IMR-90 (cell line): ENCODE measurements at regions not wholly inside any gene's neighbourhood (a gene's known extent, or its start where the extent isn't known, plus 50 kb on each side); places are given as distances from the start of the nearest gene placed in this dataset.

Experiments used
- ATAC-seq: fragments of 200-7000 bp; cut with Tn5 transposase; 2 replicates; pipeline ENCODE4 v1.9.1; 2020; ENCODE audit warnings: low read depth, mild to moderate bottlenecking, moderate library complexity
- BruUV-seq: library from RNA; stranded (reverse); fragments of 400-500 nt; replicated peaks from 2 replicates; lab custom pipeline; 2021; lab: Mats Ljungman, UMichigan
- CTCF ChIA-PET: fragments of 300-600 bp; formaldehyde crosslinking; extraction: SDS; loops from one replicate; lab custom pipeline; 2021; ENCODE audit warnings: antibody characterized with exemption; lab: Yijun Ruan, JAX
- POLR2A ChIA-PET: fragments of 300-600 bp; sonication (Branson Sonifier 250); formaldehyde crosslinking; loops from one replicate; lab custom pipeline; 2022; ENCODE audit warnings: antibody characterized with exemption; ENCODE audit not compliant: unreplicated experiment; lab: Charles Lee
- DNase-seq: peaks from one replicate; pipeline ENCODE4 v3.0.0; 2013
- H2AFZ ChIP-seq: replicated peaks from 2 replicates; pipeline ENCODE3; 2013; ENCODE audit warnings: low read length, mild to moderate bottlenecking; ENCODE audit not compliant: poor library complexity
- H2AK5ac ChIP-seq: 2 replicates; pipeline ENCODE4 v1.6.1; 2013; ENCODE audit warnings: low read depth, low read length, inconsistent platforms
- H2AK9ac ChIP-seq: replicated peaks from 2 replicates; pipeline ENCODE3; 2013; ENCODE audit warnings: mild to moderate bottlenecking, low read depth, low read length, moderate library complexity; ENCODE audit not compliant: poor library complexity
- H2BK120ac ChIP-seq: 2 replicates; pipeline ENCODE4 v1.6.1; 2013; ENCODE audit warnings: low read depth, low read length, inconsistent platforms
- H2BK15ac ChIP-seq: 3 replicates; pipeline ENCODE4 v1.6.1; 2013; ENCODE audit warnings: low read depth, low read length, inconsistent platforms
- H2BK20ac ChIP-seq: 2 replicates; pipeline ENCODE4 v1.6.1; 2013; ENCODE audit warnings: low read depth, mild to moderate bottlenecking, inconsistent platforms, low read length, moderate library complexity
- H2BK5ac ChIP-seq: 2 replicates; pipeline ENCODE4 v1.6.1; 2013; ENCODE audit warnings: mild to moderate bottlenecking, low read depth, low read length, inconsistent platforms; ENCODE audit not compliant: poor library complexity, severe bottlenecking
- H3K14ac ChIP-seq: replicated peaks from 2 replicates; pipeline ENCODE4 v1.6.1; 2013; ENCODE audit warnings: low read depth, low read length, inconsistent platforms
- H3K18ac ChIP-seq: 2 replicates; pipeline ENCODE4 v1.6.1; 2013; ENCODE audit warnings: low read depth, low read length, control low read depth
- H3K23ac ChIP-seq: 2 replicates; pipeline ENCODE4 v1.6.1; 2013; ENCODE audit warnings: low read depth, low read length, inconsistent platforms
- H3K27ac ChIP-seq: 2 replicates; pipeline ENCODE4 v1.5.1; 2013; ENCODE audit warnings: mild to moderate bottlenecking, control low read depth, low read length; ENCODE audit not compliant: insufficient read depth
- H3K27me3 ChIP-seq: 2 replicates; pipeline ENCODE4 v1.6.1; 2013; ENCODE audit warnings: low read length; ENCODE audit not compliant: control insufficient read depth, insufficient read depth
- H3K36me3 ChIP-seq: 2 replicates; pipeline ENCODE4 v1.6.1; 2013; ENCODE audit warnings: low read length, mixed read lengths; ENCODE audit not compliant: control insufficient read depth, insufficient read depth
- H3K4ac ChIP-seq: 2 replicates; pipeline ENCODE4 v1.6.1; 2013; ENCODE audit warnings: low read depth, low read length, inconsistent platforms
- H3K4me1 ChIP-seq: 2 replicates; pipeline ENCODE4 v1.6.1; 2013; ENCODE audit warnings: low read length, mixed read lengths; ENCODE audit not compliant: control insufficient read depth, insufficient read depth
- H3K4me2 ChIP-seq: 2 replicates; pipeline ENCODE4 v1.6.1; 2013; ENCODE audit warnings: low read depth, mild to moderate bottlenecking, control low read depth, low read length, moderate library complexity
- H3K4me3 ChIP-seq: 2 replicates; pipeline ENCODE4 v1.5.1; 2013; ENCODE audit warnings: low read depth, mild to moderate bottlenecking, control low read depth, low read length, moderate library complexity; ENCODE audit not compliant: insufficient read depth
- H3K56ac ChIP-seq: 2 replicates; pipeline ENCODE4 v1.6.1; 2013; ENCODE audit warnings: low read length, inconsistent platforms; ENCODE audit not compliant: insufficient read depth; ENCODE audit errors: extremely low read depth
- H3K79me1 ChIP-seq, 2 experiments: 2 replicates each; pipeline ENCODE4 v1.6.1; 2013; ENCODE audit warnings: low read length in 2 of 2, inconsistent platforms in 1 of 2, low read depth in 1 of 2
- H3K9ac ChIP-seq: 2 replicates; pipeline ENCODE4 v1.6.1; 2013; ENCODE audit warnings: low read depth, low read length, control low read depth
- H3K9me1 ChIP-seq: 2 replicates; pipeline ENCODE4 v1.6.1; 2013; ENCODE audit warnings: low read length, inconsistent platforms; ENCODE audit not compliant: insufficient read depth
- H3K9me3 ChIP-seq: 2 replicates; pipeline ENCODE4 v1.6.1; 2013; ENCODE audit warnings: low read length; ENCODE audit not compliant: control insufficient read depth, insufficient read depth
- H4K20me1 ChIP-seq: 2 replicates; pipeline ENCODE4 v1.6.1; 2013; ENCODE audit warnings: low read length, inconsistent platforms; ENCODE audit not compliant: insufficient read depth
- H4K5ac ChIP-seq: 2 replicates; pipeline ENCODE4 v1.6.1; 2013; ENCODE audit warnings: mild to moderate bottlenecking, low read depth, low read length, control low read depth
- H4K8ac ChIP-seq, 2 experiments: 2 replicates each; pipeline ENCODE4 v1.6.1; 2013; ENCODE audit warnings: low read depth in 2 of 2, low read length in 2 of 2, control low read depth in 1 of 2, inconsistent platforms in 1 of 2
- H4K91ac ChIP-seq: 2 replicates; pipeline ENCODE4 v1.6.1; 2013; ENCODE audit warnings: low read depth, low read length, inconsistent platforms; ENCODE audit not compliant: insufficient read depth
- CHD1 ChIP-seq: IDR thresholded peaks from 2 replicates; pipeline ENCODE4 v1.6.1; 2012; ENCODE audit warnings: low read depth, low read length, improper control_type of control experiment
- FOS ChIP-seq: fragments of 150-350 bp; IDR thresholded peaks from 2 replicates; pipeline ENCODE4 v1.6.1; 2016; ENCODE audit warnings: low read depth, low read length
- MAFK ChIP-seq: IDR thresholded peaks from 2 replicates; pipeline ENCODE4 v1.6.1; 2012; ENCODE audit warnings: low read depth, low read length, improper control_type of control experiment
- MXI1 ChIP-seq: IDR thresholded peaks from 2 replicates; pipeline ENCODE4 v1.6.1; 2012; ENCODE audit warnings: low read depth, mild to moderate bottlenecking, low read length, moderate library complexity, borderline replicate concordance
- NFE2L2 ChIP-seq: fragments of 150-350 bp; IDR thresholded peaks from 2 replicates; pipeline ENCODE4 v1.6.1; 2016; ENCODE audit warnings: low read depth, mild to moderate bottlenecking, low read length
- POLR2A ChIP-seq: IDR thresholded peaks from 2 replicates; pipeline ENCODE4 v1.6.1; 2012; ENCODE audit warnings: mild to moderate bottlenecking, low read depth, low read length
- RFX5 ChIP-seq: IDR thresholded peaks from 2 replicates; pipeline ENCODE4 v1.8.0; 2012; ENCODE audit warnings: low read depth, mild to moderate bottlenecking, low read length, moderate library complexity
- WGBS, 2 experiments: methylation state at CpG; one replicate each; pipeline versions ENCODE4 v1.1.5 to v1.1.7; 2013; ENCODE audit warnings: missing lambda C conversion rate in 2 of 2; ENCODE audit not compliant: insufficient read length in 1 of 2; ENCODE audit errors: extremely low coverage in 2 of 2; 5-methylcytosine and 5-hydroxymethylcytosine counted together
- dilution Hi-C: fragments of 300-500 bp; cut with HindIII; formaldehyde crosslinking; loops from one replicate; pipeline ENCODE4 v1.14.3; 2018; ENCODE audit warnings: low sequenced_read_pairs; ENCODE audit not compliant: unreplicated experiment
- in situ Hi-C: fragments of 300-500 bp; cut with MboI; formaldehyde crosslinking; loops from 3 replicates; pipeline ENCODE4 v1.14.3; 2019; ENCODE audit warnings: low sequenced_read_pairs, inconsistent platforms, mixed read lengths
- intact Hi-C: fragments of 100-400 bp; cut with micrococcal nuclease; formaldehyde crosslinking; loops from 2 replicates; pipeline ENCODE4 v1.10.0; 2022
- TF ChIP-seq, protein P1 (sequence below): conservative IDR thresholded peaks from 2 replicates; pipeline ENCODE4 v1.5.1; 2012; ENCODE audit warnings: mild to moderate bottlenecking, low read depth, low read length, improper control_type of control experiment
- TF ChIP-seq, protein P2 (sequence below): fragments of 150-350 bp; IDR thresholded peaks from 2 replicates; pipeline ENCODE4 v1.6.1; 2017; ENCODE audit warnings: mild to moderate bottlenecking, antibody characterized with exemption, low read length, low read depth

DNA sequence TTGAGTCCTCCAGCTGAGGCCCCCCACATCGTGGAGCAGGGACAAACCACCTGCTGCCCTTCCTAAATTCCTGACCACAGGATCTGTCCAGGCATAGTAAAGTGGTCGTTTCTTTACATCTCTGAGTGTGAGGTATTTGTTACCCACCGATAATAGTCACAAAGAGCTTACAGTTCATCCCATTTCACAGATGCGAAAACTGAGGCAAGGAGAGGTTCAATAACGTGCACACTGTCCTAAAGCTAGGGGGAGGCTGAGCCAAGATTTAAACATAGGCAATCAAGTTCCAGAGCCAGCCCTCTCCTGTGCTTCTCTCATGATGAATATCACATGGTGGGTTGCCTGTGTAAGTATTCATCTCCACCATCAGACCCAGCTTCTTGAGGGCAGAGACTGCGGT is 135.4 kb downstream of the CCT6B start:
- H3K9me1 ChIP-seq, result no peaks in the 10 kb centered on the region
- H3K4me3 ChIP-seq, result no peak overlapping the region
- H4K20me1 ChIP-seq, result no peaks in the 10 kb centered on the region
- H2AFZ ChIP-seq, result no peak overlapping the region
- H3K9ac ChIP-seq, result no peak overlapping the region
- POLR2A ChIA-PET, result no interaction called here
- no peak overlapping the region for H2BK120ac ChIP-seq
- H3K79me1 ChIP-seq, result no peaks in the 10 kb centered on the region
- no CpG with 5 or more reads among the region's 6 CpGs for WGBS, 2 experiments
- no peak overlapping the region for H3K18ac ChIP-seq
- no peaks in the 10 kb centered on the region for H3K27me3 ChIP-seq
- TF ChIP-seq FOS (no peak), MXI1 (no peak), MAFK (no peak), RFX5 (no peak), POLR2A (no peak), CHD1 (no peak), NFE2L2 (no peak)
- TF ChIP-seq, protein P1, sequence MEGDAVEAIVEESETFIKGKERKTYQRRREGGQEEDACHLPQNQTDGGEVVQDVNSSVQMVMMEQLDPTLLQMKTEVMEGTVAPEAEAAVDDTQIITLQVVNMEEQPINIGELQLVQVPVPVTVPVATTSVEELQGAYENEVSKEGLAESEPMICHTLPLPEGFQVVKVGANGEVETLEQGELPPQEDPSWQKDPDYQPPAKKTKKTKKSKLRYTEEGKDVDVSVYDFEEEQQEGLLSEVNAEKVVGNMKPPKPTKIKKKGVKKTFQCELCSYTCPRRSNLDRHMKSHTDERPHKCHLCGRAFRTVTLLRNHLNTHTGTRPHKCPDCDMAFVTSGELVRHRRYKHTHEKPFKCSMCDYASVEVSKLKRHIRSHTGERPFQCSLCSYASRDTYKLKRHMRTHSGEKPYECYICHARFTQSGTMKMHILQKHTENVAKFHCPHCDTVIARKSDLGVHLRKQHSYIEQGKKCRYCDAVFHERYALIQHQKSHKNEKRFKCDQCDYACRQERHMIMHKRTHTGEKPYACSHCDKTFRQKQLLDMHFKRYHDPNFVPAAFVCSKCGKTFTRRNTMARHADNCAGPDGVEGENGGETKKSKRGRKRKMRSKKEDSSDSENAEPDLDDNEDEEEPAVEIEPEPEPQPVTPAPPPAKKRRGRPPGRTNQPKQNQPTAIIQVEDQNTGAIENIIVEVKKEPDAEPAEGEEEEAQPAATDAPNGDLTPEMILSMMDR, result no peak
- TF ChIP-seq, protein P2, sequence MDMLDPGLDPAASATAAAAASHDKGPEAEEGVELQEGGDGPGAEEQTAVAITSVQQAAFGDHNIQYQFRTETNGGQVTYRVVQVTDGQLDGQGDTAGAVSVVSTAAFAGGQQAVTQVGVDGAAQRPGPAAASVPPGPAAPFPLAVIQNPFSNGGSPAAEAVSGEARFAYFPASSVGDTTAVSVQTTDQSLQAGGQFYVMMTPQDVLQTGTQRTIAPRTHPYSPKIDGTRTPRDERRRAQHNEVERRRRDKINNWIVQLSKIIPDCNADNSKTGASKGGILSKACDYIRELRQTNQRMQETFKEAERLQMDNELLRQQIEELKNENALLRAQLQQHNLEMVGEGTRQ, result no peak
- no peak overlapping the region for H2AK9ac ChIP-seq
- H3K4me2 ChIP-seq, result no peak overlapping the region
- no TSS peak for BruUV-seq
- intact Hi-C loops, result no loop called here
- no peak overlapping the region for H2AK5ac ChIP-seq
- CTCF ChIA-PET, result no interaction called here
- H4K91ac ChIP-seq, result no peak overlapping the region
- H3K9me3 ChIP-seq, result no peaks in the 10 kb centered on the region
- no peak overlapping the region for H3K4ac ChIP-seq
- H4K5ac ChIP-seq, result no peak overlapping the region
- no peaks in the 10 kb centered on the region for H3K36me3 ChIP-seq
- H2BK20ac ChIP-seq, result no peak overlapping the region
- H2BK5ac ChIP-seq, result no peak overlapping the region
- no peak overlapping the region for H3K23ac ChIP-seq
- no peak for ATAC-seq
- no peak overlapping the region for H3K27ac ChIP-seq
- H3K56ac ChIP-seq, result no peak overlapping the region
- H2BK15ac ChIP-seq, result no peak overlapping the region
- no peak overlapping the region for H4K8ac ChIP-seq
- in situ Hi-C loops, result no loop called here
- dilution Hi-C loops, result no loop called here
- no peak overlapping the region for H3K14ac ChIP-seq
- H3K4me1 ChIP-seq, result no peaks in the 10 kb centered on the region
- no peak for DNase-seq
